GM12878 (cell line): ENCODE measurements at regions not wholly inside any gene's neighbourhood (a gene's known extent, or its start where the extent isn't known, plus 50 kb on each side); places are given as distances from the start of the nearest gene placed in this dataset.

ENCODE experiments used
- ATAC-seq: fragments of 200-7000 bp; cut with Tn5 transposase; 3 replicates; pipeline ENCODE4 v1.9.1; 2020; ENCODE audit warnings: mild to moderate bottlenecking, moderate library complexity
- BruUV-seq: library from RNA; stranded (reverse); fragments of 400-500 nt; replicated peaks from 2 replicates; lab custom pipeline; 2021; lab: Mats Ljungman, UMichigan
- CTCF ChIA-PET: fragments of 300-600 bp; sonication (Branson Sonifier 250); formaldehyde crosslinking; extraction: SDS; loops from one replicate; lab custom pipeline; 2021; ENCODE audit warnings: inconsistent platforms; lab: Yijun Ruan, JAX
- POLR2A ChIA-PET: fragments of 350-600 bp; formaldehyde crosslinking; extraction: SDS; loops from one replicate; lab custom pipeline; 2021; ENCODE audit warnings: inconsistent platforms; lab: Charles Lee
- RAD21 ChIA-PET: fragments of 300-600 bp; sonication (Branson Sonifier 250); formaldehyde crosslinking; loops from one replicate; lab custom pipeline; 2023; ENCODE audit warnings: antibody characterized with exemption; ENCODE audit not compliant: unreplicated experiment; lab: Charles Lee
- SMC1A ChIA-PET: fragments of 300-600 bp; sonication (Branson Sonifier 250); formaldehyde crosslinking; loops from one replicate; lab custom pipeline; 2023; ENCODE audit not compliant: unreplicated experiment, uncharacterized antibody; lab: Charles Lee
- DNase-seq: peaks from one replicate; pipeline ENCODE4 v3.0.0-alpha.2; 2011; ENCODE audit warnings: low read depth, low spot score
- FAIRE-seq: peaks from 3 replicates; lab custom pipeline; 2011; peaks lifted over from hg19 to GRCh38; lab: Jason Lieb, UNC
- H2AFZ ChIP-seq: 2 replicates; pipeline ENCODE4 v1.6.0; 2011; ENCODE audit warnings: low read depth, low read length, control low read depth; ENCODE audit not compliant: control insufficient read depth
- H3K27ac ChIP-seq: 2 replicates; pipeline ENCODE4 v1.5.1; 2011; ENCODE audit warnings: control low read depth; ENCODE audit not compliant: control insufficient read depth, insufficient read depth
- H3K27me3 ChIP-seq, 2 experiments: replicated peaks in 1 of 2; 2 replicates each; pipeline versions ENCODE4 v1.6.0 to v1.6.1; 2011; ENCODE audit warnings: low read length in 1 of 2; ENCODE audit not compliant: control insufficient read depth in 2 of 2, insufficient read depth in 2 of 2
- H3K36me3 ChIP-seq, 2 experiments: 2 replicates each; pipeline ENCODE4 v1.5.1; 2011; ENCODE audit warnings: low read length in 1 of 2; ENCODE audit not compliant: control insufficient read depth in 2 of 2, insufficient read depth in 2 of 2
- H3K4me1 ChIP-seq: 2 replicates; pipeline ENCODE4 v1.6.1; 2011; ENCODE audit warnings: mild to moderate bottlenecking, low read length, moderate library complexity, mixed read lengths; ENCODE audit not compliant: control insufficient read depth, insufficient read depth
- H3K4me2 ChIP-seq: 2 replicates; pipeline ENCODE4 v1.6.0; 2011; ENCODE audit warnings: control low read depth; ENCODE audit not compliant: control insufficient read depth, insufficient read depth
- H3K4me3 ChIP-seq: fragments of 200-600 bp; sonication (generic); 2 replicates; pipeline ENCODE4 v1.5.1; 2016
- H3K79me2 ChIP-seq: 2 replicates; pipeline ENCODE4 v1.6.0; 2011; ENCODE audit warnings: low read length; ENCODE audit not compliant: control insufficient read depth, insufficient read depth
- H3K9ac ChIP-seq: 2 replicates; pipeline ENCODE4 v1.8.0; 2011; ENCODE audit warnings: low read length, control low read depth, mixed read lengths; ENCODE audit not compliant: control insufficient read depth, insufficient read depth
- H3K9me3 ChIP-seq: replicated peaks from 3 replicates; pipeline ENCODE4 v1.5.1; 2011; ENCODE audit warnings: mild to moderate bottlenecking, low read length; ENCODE audit not compliant: control insufficient read depth, insufficient read depth
- H4K20me1 ChIP-seq: 2 replicates; pipeline ENCODE4 v1.6.0; 2011; ENCODE audit not compliant: control insufficient read depth, insufficient read depth
- EGR1 ChIP-seq, 2 experiments: IDR thresholded peaks; 1 replicate in 1 of 2; 2 replicates in 1 of 2; pipeline ENCODE4 v1.6.1; 2011 to 2012; ENCODE audit warnings: low read depth in 2 of 2, low read length in 2 of 2, borderline replicate concordance in 1 of 2, mild to moderate bottlenecking in 1 of 2, moderate library complexity in 1 of 2
- MYB ChIP-seq: fragments of 150-350 bp; IDR thresholded peaks from 2 replicates; pipeline ENCODE4 v1.6.1; 2014; ENCODE audit warnings: mild to moderate bottlenecking, low read depth, low read length, borderline replicate concordance
- PAX5 ChIP-seq: IDR thresholded peaks from 2 replicates; pipeline ENCODE4 v1.6.1; 2011; ENCODE audit warnings: low read depth, low read length, borderline replicate concordance
- POU2F2 ChIP-seq: IDR thresholded peaks from 3 replicates; pipeline ENCODE4 v1.6.1; 2011; ENCODE audit warnings: low read depth, mild to moderate bottlenecking, low read length, borderline replicate concordance
- TAF1 ChIP-seq: IDR thresholded peaks from 2 replicates; pipeline ENCODE4 v1.6.1; 2011; ENCODE audit warnings: mild to moderate bottlenecking, low read depth, low read length, borderline replicate concordance
- YY1 ChIP-seq: IDR thresholded peaks from 2 replicates; pipeline ENCODE4 v1.6.1; 2011; ENCODE audit warnings: low read depth, mild to moderate bottlenecking, low read length
- WGBS: methylation state at CpG from one replicate; pipeline ENCODE4 v1.1.6; 2016; ENCODE audit warnings: low lambda C conversion rate; ENCODE audit not compliant: insufficient replicate concordance, insufficient coverage; ENCODE audit errors: missing lambda C conversion rate; 5-methylcytosine and 5-hydroxymethylcytosine counted together
- in situ Hi-C: fragments of 300-500 bp; cut with MboI; formaldehyde crosslinking; loops from 9 replicates; pipeline ENCODE4 v1.14.3; 2018; ENCODE audit warnings: mixed read lengths
- intact Hi-C: fragments of 100-400 bp; cut with micrococcal nuclease; formaldehyde crosslinking; loops from one replicate; pipeline ENCODE4 v1.14.2; 2022; ENCODE audit not compliant: unreplicated experiment
- TF ChIP-seq, protein P1 (sequence below): fragments of 450-650 bp; formaldehyde crosslinking; IDR thresholded peaks from 2 replicates; pipeline ENCODE4 v1.4.0; 2022; ENCODE audit warnings: mild to moderate bottlenecking, moderate library complexity
- TF ChIP-seq, protein P2 (sequence below): fragments of 450-650 bp; IDR thresholded peaks from 2 replicates; pipeline ENCODE4 v1.6.1; 2017; ENCODE audit warnings: mild to moderate bottlenecking, low read depth, inconsistent platforms; ENCODE audit not compliant: poor library complexity, severe bottlenecking

DNA sequence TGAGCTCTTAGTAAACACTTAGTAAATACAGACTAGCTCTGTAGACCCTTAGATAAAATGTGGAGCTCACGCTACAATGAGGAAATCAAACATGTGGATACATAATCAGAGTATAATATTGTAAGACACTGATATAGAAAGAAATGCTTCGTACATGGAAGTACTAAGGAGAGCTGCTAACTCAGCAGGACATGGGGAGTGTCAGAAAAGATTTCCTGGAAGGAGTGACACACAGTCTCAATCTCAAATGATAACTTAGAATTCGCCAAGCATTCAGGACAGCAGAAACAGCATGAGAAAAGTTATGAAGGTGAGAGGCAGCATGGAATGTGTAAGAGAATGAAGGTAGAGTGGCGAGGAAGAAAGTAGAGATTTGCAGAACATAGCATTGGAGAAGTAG is 80.8 kb downstream of the ZNF622 start (continued):
- TF ChIP-seq, protein P1, sequence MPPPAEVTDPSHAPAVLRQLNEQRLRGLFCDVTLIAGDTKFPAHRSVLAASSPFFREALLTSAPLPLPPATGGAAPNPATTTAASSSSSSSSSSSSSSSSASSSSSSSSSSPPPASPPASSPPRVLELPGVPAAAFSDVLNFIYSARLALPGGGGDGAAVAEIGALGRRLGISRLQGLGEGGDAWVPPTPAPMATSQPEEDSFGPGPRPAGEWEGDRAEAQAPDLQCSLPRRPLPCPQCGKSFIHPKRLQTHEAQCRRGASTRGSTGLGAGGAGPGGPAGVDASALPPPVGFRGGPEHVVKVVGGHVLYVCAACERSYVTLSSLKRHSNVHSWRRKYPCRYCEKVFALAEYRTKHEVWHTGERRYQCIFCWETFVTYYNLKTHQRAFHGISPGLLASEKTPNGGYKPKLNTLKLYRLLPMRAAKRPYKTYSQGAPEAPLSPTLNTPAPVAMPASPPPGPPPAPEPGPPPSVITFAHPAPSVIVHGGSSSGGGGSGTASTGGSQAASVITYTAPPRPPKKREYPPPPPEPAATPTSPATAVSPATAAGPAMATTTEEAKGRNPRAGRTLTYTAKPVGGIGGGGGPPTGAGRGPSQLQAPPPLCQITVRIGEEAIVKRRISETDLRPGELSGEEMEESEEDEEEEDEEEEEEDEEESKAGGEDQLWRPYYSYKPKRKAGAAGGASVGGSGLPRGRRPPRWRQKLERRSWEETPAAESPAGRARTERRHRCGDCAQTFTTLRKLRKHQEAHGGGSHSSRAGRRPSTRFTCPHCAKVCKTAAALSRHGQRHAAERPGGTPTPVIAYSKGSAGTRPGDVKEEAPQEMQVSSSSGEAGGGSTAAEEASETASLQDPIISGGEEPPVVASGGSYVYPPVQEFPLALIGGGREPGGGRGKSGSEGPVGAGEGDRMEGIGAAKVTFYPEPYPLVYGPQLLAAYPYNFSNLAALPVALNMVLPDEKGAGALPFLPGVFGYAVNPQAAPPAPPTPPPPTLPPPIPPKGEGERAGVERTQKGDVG (CRISPR knock-in tag), result no peak
- TF ChIP-seq POU2F2, result no peak
- TF ChIP-seq, all 136 proteins: peak for 0

DNA sequence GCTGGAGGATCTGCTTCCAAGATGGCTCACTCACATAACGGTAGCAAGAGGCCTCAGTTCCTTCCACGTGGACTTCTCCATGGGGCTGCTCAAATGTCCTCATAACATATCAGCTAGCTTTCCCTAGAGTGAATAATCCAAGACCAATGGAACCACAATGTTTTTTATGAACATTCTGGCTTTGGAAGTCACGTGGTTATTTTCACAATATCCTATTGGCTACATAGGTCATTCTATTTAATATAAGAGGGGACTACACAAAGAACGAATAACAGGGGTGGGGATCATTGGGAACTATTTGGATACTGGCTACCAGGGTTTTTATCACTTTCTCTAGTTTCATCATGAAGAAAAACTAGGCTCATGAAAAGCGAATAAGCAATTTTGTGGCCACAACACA is 81.4 kb downstream of the ZNF622 start:
- no peaks in the 10 kb centered on the region for H3K36me3 ChIP-seq
- no peak for ATAC-seq
- H3K27me3 ChIP-seq, result no peaks in the 10 kb centered on the region
- no peak for FAIRE-seq
- 29% methylated on average over 5 of the region's 5 CpGs for WGBS
- H3K79me2 ChIP-seq, result no peaks in the 10 kb centered on the region
- H3K4me3 ChIP-seq, result no peak overlapping the region
- H3K27ac ChIP-seq, result no peak overlapping the region
- no peaks in the 10 kb centered on the region for H3K4me1 ChIP-seq
- no peak for DNase-seq
- H4K20me1 ChIP-seq, result no peaks in the 10 kb centered on the region
- in situ Hi-C loops (no loop called here), intact Hi-C loops (no loop called here)
- H3K9ac ChIP-seq, result no peak overlapping the region
- TF ChIP-seq YY1 (no peak), TAF1 (no peak), MYB (no peak), EGR1 (IDR thresholded peaks at IDR 0.05; ENCODE audit: borderline replicate concordance in 1 of 2, low read depth in 2 of 2, low read length in 2 of 2) (no peak), PAX5 (no peak)
- TF ChIP-seq, protein P1 (CRISPR knock-in tag), result no peak
- TF ChIP-seq, protein P2, sequence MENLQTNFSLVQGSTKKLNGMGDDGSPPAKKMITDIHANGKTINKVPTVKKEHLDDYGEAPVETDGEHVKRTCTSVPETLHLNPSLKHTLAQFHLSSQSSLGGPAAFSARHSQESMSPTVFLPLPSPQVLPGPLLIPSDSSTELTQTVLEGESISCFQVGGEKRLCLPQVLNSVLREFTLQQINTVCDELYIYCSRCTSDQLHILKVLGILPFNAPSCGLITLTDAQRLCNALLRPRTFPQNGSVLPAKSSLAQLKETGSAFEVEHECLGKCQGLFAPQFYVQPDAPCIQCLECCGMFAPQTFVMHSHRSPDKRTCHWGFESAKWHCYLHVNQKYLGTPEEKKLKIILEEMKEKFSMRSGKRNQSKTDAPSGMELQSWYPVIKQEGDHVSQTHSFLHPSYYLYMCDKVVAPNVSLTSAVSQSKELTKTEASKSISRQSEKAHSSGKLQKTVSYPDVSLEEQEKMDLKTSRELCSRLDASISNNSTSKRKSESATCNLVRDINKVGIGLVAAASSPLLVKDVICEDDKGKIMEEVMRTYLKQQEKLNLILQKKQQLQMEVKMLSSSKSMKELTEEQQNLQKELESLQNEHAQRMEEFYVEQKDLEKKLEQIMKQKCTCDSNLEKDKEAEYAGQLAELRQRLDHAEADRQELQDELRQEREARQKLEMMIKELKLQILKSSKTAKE, result no peak
- no peak overlapping the region for H2AFZ ChIP-seq
- H3K4me2 ChIP-seq, result no peak overlapping the region
- POLR2A ChIA-PET, result no interaction called here
- CTCF ChIA-PET, result interaction anchor here (0.6 kb wide), 1 partner anchor 39 kb away, joined by 3 read pairs; no protein-coding TSS in a partner anchor
- RAD21 ChIA-PET, result no interaction called here
- SMC1A ChIA-PET, result no interaction called here
- BruUV-seq, result no TSS peak
- no peaks in the 10 kb centered on the region for H3K9me3 ChIP-seq
